Ascending aorta (tissue), 2 donors: ENCODE measurements at regions not wholly inside any gene's neighbourhood (a gene's known extent, or its start where the extent isn't known, plus 50 kb on each side); places are given as distances from the start of the nearest gene placed in this dataset.
"Not testable (repeated sequence)": the region's sequence is repeated elsewhere in the genome, so short reads cannot be mapped to it uniquely, and the experiment has no call there.

Experiments
- DNase-seq, 2 donors: peaks; one replicate each; pipeline ENCODE4 v3.0.0-alpha.2; 2019; ENCODE audit warnings: low spot score in 2 of 2
- H3K27ac ChIP-seq, 2 donors: fragments of 200-600 bp; sonication (generic); one replicate each; pipeline ENCODE4 v1.5.1; 2016 to 2017; ENCODE audit warnings: mild to moderate bottlenecking in 1 of 2
- H3K27me3 ChIP-seq: fragments of 200-600 bp; sonication (generic); one replicate; pipeline ENCODE4 v1.5.1; 2017
- H3K36me3 ChIP-seq, 2 donors: fragments of 200-600 bp; sonication (generic); one replicate each; pipeline ENCODE4 v1.5.1; 2016
- H3K4me1 ChIP-seq, 2 donors: fragments of 200-600 bp; sonication (generic); one replicate each; pipeline ENCODE4 v1.5.1; 2016 to 2017; ENCODE audit warnings: mild to moderate bottlenecking in 1 of 2
- H3K4me3 ChIP-seq, 2 donors: fragments of 200-600 bp; sonication (generic); one replicate each; pipeline ENCODE4 v1.5.1; 2016 to 2017; ENCODE audit warnings: mild to moderate bottlenecking in 1 of 2
- H3K9me3 ChIP-seq, 2 donors: fragments of 200-600 bp; sonication (generic); one replicate each; pipeline ENCODE4 v1.5.1; 2016
- CTCF ChIP-seq, 3 experiments: fragments of 200-600 bp in 2 of 3; fragments of 450-650 bp in 1 of 3; sonication (generic) in 2 of 3; IDR thresholded peaks; one replicate each; pipeline ENCODE4 v1.5.1; 2016 to 2019; ENCODE audit warnings: antibody characterized with exemption in 3 of 3, mild to moderate bottlenecking in 1 of 3, moderate library complexity in 1 of 3
- intact Hi-C: fragments of 100-400 bp; cut with DNase I; formaldehyde crosslinking; loops from one replicate; pipeline ENCODE4 v1.15.1; 2023

DNA sequence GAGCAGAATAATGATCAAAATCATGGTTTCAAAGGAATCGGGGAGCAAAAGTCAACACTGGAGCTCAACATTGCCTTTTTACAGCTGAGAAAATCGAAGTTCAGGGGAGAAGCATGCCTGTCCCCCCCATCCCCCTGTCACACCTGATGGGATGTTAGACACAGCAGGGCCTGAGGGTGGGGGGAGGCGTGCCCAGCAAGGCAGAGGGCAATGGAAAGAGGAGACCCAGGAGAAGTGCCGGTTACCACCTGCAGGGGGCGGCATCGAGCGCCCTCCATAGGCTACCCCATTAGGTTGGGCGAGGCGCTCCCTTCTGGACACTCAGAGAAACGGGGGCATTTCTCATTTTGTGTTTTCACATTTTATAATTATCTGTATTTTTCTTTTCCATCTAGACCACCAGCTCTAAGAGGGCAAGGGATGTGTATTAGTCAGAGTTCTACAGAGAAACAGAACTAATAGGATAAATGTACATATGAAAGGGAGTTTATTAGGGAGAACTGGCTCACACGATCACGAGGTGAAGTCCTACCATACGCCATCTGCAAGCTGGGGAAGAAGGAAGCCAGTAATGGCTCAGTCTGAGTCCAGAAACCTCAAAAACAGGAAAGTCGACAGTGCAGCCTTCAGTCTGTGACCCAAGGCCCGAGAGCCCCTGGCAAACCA, 271.3 kb downstream of the LRATD1 start:
- H3K27ac ChIP-seq, result no peak overlapping the region
- H3K4me1 ChIP-seq, result no peaks in the 10 kb centered on the region
- H3K4me3 ChIP-seq, result no peak overlapping the region
- no peaks in the 10 kb centered on the region for H3K27me3 ChIP-seq
- peak in 2 of 3 experiments; percentile 7 to 21 for TF ChIP-seq CTCF (IDR thresholded peaks at IDR 0.05)
- no peaks in the 10 kb centered on the region for H3K36me3 ChIP-seq
- no peak for DNase-seq
- H3K9me3 ChIP-seq, result no peaks in the 10 kb centered on the region
- intact Hi-C loops, result no loop called here

DNA sequence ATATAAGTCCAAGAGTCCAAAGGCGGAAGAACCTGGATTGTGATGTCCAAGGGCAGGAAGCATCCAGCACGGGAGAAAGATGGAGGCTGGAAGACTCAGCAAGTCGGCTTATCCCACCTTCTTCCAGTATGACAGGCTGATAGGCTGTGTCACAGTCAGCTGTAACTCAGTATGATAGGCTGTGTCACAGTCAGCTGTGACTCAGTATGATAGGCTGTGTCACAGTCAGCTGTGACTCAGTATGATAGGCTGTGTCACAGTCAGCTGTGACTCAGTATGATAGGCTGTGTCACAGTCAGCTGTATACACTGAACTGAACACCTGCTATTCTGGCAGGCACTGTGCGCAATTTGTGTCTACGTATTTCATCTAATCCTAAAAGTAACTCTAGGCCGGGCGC, 271.9 kb downstream of the LRATD1 start:
- H3K9me3 ChIP-seq, H3K36me3 ChIP-seq, DNase-seq, H3K27ac ChIP-seq, H3K4me1 ChIP-seq, H3K4me3 ChIP-seq, intact Hi-C loops, H3K27me3 ChIP-seq: not testable (repeated sequence)

DNA sequence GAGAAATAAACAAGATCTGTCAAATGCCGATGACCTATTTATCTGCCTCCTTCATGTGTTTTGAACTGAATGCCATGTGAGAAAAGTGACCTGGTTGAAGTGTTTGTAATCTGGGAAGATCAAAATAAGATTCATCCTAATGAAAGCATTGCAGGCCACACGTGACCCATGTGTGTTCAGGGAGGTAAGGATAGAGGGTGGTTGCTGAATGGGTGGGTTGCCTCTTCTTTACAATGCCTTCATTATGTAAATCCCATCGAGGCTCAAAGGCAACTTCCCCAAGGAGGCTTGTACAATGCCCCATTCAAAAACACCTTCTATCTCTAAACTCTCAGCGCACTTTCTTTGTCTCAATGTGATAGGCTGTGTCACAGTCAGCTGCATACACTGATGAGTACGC, 273.1 kb downstream of the LRATD1 start:
- H3K36me3 ChIP-seq, result no peaks in the 10 kb centered on the region
- H3K9me3 ChIP-seq, result no peaks in the 10 kb centered on the region
- intact Hi-C loops, result no loop called here
- no peaks in the 10 kb centered on the region for H3K4me1 ChIP-seq
- no peak overlapping the region for H3K27ac ChIP-seq
- H3K27me3 ChIP-seq, result no peaks in the 10 kb centered on the region
- no peak overlapping the region for H3K4me3 ChIP-seq
- no peak for DNase-seq
- no peak for TF ChIP-seq CTCF (IDR thresholded peaks at IDR 0.05)

DNA sequence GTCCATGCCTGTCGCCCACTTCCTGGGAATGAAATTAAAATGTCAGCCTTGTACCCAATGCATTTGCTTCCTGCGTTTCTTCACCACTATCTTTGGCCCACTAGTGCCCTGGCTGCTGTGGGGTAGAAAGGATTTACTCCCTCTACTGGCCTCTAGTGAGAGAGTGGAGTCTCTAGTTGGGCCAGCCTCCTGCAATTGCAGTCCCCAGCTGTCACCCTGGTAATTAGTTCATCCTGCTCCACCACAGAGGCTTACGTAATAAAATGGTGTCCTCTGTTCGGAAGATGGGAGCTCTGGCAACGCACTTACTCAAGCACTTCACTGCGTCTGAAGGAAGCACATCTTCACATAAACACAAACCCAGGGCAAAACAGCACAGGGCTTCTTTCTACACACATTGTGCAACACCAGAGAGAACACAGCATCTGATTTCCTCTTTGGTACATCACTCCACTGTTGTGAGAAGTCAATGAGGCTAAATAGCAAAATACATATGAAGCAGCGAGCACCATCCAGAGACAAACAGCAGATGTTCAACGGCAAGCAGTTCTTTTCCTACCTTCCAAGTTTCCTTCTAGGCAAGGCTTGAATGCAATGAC, 274.6 kb downstream of the LRATD1 start:
- Histone ChIP-seq H3K4me1 (no peaks in the 10 kb centered on the region), H3K27me3 (no peaks in the 10 kb centered on the region), H3K27ac (no peak overlapping the region), H3K4me3 (no peak overlapping the region), H3K36me3 (no peaks in the 10 kb centered on the region), H3K9me3 (no peaks in the 10 kb centered on the region)
- TF ChIP-seq CTCF (IDR thresholded peaks at IDR 0.05), result no peak
- DNase-seq, result no peak
- intact Hi-C loops, result no loop called here

DNA sequence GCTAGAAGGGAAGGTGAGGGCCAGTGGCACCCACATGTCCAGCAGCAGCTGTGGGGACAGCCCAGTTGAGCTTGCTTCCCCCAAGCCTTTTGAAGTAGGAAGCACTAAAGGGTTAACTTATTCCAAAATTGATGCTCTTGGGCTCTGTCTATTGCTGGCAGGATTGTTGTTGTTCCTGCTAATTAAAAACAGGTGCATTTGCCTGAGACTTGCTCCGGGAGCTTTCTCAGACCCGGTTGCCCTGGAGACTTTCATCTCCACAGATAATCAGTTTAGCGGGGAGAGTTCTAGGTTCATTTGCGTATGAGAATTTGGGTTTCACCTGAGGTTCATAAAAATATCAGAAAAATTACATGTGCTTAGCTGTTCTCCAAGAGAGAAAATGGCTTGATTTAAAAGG, 277.3 kb downstream of the LRATD1 start:
- no peak for DNase-seq

More for the DNA sequence above, 277.3 kb downstream of the LRATD1 start:
- H3K36me3 ChIP-seq, result no peaks in the 10 kb centered on the region
- H3K27ac ChIP-seq, result no peak overlapping the region
- intact Hi-C loops, result no loop called here
- TF ChIP-seq CTCF (IDR thresholded peaks at IDR 0.05), result no peak
- no peaks in the 10 kb centered on the region for H3K9me3 ChIP-seq
- H3K27me3 ChIP-seq, result no peaks in the 10 kb centered on the region
- H3K4me1 ChIP-seq, result no peaks in the 10 kb centered on the region
- H3K4me3 ChIP-seq, result no peak overlapping the region
